Gastroesophageal sphincter (tissue), 3 donors: ENCODE measurements at regions not wholly inside any gene's neighbourhood (a gene's known extent, or its start where the extent isn't known, plus 50 kb on each side); places are given as distances from the start of the nearest gene placed in this dataset.

Source experiments
- CTCF ChIP-seq, 4 experiments: fragments of 200-600 bp in 2 of 4; fragments of 450-650 bp in 2 of 4; sonication (generic) in 1 of 4; IDR thresholded peaks; one replicate each; pipeline ENCODE4 v1.5.1; 2017 to 2019; ENCODE audit warnings: antibody characterized with exemption in 4 of 4, mild to moderate bottlenecking in 2 of 4, moderate library complexity in 2 of 4
- POLR2AphosphoS5 ChIP-seq: sonication (generic); formaldehyde crosslinking; IDR thresholded peaks from one replicate; pipeline ENCODE4 v1.6.1; 2017; ENCODE audit warnings: antibody characterized with exemption

DNA sequence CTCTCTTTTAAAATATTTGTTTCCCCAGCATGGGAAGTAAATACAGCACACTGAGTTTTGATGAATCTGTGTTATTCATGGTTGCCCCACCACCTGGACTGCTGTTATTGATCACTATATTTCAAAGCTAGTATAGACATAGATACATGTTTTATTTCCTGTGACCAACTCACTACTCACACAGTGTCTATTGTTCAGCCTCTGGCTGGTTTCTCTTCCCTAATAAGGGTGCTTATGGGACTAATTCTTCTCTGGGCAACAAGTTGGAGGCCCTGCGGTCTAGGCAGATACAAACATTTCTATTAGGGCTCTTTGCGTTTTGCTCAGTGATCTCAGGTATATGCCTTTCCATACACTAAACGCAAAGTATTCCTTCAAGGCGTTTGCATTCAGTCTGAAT, 1191.0 kb upstream of the TMEM132C start:
- TF ChIP-seq POLR2AphosphoS5 (no peak), CTCF (IDR thresholded peaks at IDR 0.05) (no peak)
